GM21381 (cell line): ENCODE measurements at regions not wholly inside any gene's neighbourhood (a gene's known extent, or its start where the extent isn't known, plus 50 kb on each side); places are given as distances from the start of the nearest gene placed in this dataset.

Experiments
- ATAC-seq: cut with Tn5 transposase; IDR thresholded peaks from one replicate; pipeline ENCODE4 v1.9.1; 2021; ENCODE audit warnings: mild to moderate bottlenecking, moderate library complexity; ENCODE audit not compliant: unreplicated experiment

DNA sequence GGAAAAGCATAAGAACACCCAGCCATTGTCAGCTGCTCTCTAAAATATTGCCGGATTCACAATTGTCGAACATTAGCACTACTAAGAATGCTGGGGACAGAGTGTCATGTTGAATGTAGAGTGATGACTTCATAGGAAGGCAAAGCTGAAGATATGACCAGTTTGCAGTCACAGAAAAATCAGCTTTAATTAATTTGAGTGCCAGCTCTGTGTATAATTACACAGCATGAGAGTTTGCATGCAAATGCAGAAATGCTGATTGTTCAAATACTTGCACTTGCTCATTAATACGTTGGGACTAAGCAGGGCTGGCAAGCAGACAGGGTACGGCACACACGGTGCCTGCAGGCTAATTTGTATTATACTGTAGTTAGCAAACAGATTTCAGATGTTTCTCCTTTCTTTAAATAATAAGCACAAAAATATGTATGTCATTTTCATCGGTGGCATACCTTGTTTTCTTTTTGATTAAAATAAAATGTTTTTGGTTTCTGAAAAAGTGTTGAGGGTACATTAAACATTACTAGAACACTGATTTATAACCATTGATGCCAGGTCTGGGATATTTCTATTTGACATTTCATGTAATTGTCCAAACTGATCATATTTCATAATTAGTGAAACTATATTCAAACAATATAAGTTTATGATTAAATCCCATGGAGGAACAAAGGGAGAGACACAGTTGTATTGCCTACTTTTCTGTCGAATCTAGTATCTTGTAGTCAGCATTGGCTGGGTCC lies 99.8 kb upstream of the ADGRL2 start:
- ATAC-seq, result no peak

DNA sequence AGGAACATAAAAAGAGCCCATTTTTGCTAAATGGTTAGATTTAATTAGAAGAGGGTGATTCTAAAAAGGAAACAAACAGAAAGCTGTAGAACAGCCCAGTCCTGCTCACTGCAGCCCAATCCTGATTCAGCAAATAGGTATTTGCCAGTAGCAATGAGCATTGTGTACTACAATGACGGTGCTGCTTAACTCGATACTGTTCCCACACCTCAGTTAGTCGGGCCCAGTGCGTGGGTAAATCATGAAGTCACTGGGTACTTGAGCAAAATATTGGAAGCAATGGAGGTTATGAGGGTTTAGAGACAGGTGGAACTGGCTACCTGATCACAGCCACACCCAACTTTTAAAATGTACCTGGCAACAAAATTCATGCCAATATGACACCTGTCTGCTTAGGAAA lies 101.5 kb upstream of the ADGRL2 start:
- ATAC-seq, result no peak

DNA sequence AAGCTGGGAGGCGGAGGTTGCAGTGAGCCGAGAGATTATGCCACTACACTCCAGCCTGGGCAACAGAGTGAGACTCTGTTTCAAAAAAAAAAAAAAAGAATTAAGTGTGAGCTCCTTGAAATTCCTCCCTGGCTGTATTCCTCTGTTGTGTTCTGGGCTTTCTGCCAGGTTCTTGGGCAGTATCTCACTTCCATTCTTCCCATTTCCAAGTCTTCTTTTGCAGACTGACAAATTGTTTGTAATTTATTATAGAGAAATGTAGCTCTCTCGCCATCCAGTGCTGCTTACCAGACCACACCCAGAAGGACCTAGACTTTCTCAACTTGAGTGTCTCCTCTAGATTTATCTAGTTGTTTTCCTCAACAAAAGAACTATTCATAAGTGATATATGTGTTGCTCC lies 105.0 kb upstream of the ADGRL2 start:
- no peak for ATAC-seq

DNA sequence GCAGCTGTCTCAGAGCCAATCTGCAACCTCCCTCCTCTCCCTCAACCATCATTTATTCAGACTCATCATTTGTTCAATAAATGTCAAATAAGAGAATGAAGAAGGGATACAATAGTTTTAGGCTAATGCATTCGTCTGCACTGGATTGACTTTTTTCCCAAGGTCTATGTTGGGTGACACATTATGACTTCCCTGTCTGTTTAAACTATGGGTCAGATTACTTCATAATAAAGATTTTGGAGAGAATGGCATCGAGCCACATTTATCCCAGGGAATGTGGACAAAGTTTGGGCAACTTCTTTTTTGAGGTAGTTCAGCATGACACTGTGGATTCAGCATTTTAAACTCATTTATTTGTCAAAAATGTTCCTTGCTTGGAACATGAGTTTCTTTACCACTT lies 107.4 kb upstream of the ADGRL2 start:
- ATAC-seq, result no peak

DNA sequence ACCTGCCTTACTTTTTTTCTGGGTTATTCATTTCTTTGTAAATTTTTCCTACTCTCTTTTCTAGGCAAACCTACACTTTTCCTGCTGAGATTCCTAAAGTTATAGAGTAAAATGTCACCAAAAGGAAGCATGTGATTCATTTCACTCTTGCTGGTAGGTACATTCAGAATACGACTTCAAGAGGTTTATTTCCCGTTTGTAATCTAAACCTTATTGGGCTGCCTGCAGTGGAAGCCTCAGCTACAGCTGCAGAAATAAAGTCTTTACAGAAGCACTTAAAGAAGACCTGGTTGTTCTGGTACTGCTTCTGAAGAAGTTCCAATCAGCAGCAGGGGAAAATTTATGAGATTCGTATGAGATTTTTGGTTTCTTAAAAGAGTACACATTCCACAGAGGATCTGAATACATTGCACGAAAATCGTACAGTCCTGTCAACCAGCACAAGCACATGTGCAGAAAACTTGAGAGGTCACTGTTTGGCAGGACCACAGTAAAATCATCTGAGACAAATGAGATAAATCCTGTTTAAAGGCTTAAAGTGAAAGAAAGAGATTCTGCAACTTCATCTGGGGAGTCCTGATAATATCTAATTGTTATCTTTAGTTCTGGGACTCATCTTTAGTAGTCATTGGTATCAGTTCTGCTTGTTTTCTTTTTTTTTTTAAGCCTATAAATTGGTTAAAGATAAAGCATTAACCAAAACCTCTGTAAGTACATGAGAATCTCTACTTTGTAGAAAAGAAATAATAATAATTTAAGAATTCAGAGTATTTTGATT lies 109.9 kb upstream of the ADGRL2 start:
- ATAC-seq, result no peak

DNA sequence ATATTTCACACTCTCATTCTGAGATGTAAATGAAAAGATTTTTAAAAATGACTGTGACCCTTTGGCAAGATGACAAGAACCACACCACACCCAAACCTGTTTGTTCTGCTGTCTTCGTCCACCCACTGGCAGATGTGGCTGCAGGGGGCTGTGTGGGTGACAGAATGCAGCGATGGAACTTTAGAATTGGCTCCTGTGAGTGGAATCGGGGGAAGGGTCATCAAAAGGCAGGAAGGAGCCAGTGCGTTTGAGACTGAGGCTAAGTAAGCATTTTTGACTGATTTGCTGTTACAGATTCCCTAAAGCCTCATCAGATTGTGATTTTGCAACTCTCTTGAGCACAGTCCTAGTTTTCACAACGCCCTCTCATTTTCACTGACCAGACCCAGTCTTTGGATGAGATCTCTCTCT lies 111.2 kb upstream of the ADGRL2 start:
- ATAC-seq, result no peak

DNA sequence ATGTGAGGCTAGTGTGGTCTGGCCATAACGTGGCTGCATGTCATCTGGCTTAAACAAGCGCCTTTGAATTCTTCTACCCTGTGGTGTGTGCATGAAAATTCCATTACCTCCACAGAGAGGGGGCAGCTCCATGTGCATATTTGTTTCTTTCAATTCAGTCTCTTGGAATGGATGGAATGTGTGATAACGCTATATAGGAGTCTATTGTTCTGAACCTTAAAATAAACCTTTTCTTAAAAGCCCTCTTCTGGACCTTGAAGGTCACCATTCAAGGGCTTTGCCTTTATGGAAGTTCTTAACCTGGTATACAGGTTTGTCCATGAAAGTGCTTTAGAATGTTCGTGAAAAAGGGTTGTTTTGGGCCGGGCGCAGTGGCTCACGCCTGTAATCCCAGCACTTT lies 118.2 kb upstream of the ADGRL2 start:
- no peak for ATAC-seq

DNA sequence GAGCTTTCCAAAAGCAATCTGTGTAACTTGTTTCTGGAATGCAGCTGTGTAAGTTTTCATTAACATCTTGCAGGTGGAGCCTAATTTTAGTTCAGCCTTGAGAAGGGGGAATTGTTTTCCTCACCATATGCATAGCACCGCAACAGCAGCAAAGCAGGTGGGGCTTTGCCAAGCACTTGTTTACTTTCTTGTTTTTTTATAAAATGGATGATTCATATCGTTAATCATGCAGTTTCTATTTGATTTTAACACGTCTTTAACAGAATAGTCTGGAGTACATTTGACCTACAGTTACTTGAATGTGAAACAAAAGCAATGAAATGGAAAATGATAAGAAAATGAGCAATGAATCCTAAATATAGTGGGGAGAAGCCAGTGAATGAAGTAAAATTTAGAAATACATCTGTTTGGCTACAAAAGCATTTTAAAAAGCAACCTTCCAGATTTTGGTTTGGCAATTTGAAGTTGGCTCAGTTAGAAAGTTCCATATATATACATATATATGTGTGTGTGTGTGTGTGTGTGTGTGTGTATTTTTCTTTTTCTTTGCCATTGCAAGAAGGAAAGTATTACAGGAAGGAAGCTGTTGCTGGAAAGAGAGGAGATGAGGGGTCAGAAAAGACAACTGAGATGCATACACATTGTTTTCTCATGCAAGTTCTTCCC lies 119.0 kb upstream of the ADGRL2 start:
- ATAC-seq, result no peak

DNA sequence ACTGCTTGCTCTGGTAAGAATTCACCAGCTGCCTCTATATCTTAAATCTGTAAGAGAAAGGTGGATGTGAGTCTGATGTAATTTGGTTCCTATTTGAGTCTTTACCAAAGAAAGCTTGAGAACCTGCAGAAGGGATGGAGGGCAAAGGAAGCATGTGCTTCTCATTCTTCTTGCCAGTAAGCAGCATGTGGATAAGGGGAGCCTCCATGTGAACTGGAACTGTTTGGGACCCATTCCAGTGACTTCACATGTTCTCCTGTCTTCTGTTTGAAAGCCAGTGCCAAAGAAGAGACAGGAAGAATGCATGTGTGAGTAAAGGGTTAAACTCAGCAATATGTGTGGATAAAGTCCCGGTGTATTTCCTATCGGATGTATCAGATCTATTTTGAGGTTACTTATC lies 119.6 kb upstream of the ADGRL2 start:
- no peak for ATAC-seq

DNA sequence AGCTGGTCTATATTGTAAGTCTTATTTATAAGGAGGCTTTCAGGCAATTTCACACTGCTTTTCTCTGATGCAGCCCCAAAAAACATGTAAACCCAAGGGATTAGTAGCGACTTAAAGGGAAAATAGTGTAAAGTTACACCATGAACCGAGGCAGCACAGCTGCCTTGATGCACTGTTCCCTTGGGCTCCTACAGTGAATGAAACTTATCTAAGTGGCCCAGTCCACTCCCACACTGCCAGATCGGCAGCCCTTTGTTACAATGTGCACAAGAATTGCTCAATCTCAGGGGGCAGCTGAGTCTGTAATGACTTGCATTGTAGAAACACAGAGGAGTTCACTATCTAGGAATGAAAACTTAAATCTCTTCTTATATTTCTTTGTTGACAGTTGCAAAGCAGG lies 120.8 kb upstream of the ADGRL2 start:
- ATAC-seq, result no peak

DNA sequence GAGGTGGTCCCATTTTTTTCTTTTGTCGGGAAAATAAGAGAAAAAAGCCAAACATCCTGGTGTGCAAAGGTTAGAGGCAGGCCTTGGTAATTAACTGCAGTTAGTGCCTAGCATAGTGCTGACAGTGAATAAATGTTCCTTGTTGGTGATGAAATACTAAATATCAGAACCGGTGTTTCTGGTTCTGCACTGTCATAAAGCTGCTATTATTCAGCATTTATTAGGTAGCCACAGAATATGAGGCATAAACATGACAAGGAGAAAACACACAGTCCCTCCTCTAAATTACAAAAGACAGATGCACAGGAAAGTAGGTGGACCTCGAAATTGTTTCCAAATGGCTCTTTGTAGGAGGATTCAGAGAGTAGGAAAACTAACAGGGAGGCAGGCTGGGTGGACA lies 122.0 kb upstream of the ADGRL2 start:
- ATAC-seq, result no peak

DNA sequence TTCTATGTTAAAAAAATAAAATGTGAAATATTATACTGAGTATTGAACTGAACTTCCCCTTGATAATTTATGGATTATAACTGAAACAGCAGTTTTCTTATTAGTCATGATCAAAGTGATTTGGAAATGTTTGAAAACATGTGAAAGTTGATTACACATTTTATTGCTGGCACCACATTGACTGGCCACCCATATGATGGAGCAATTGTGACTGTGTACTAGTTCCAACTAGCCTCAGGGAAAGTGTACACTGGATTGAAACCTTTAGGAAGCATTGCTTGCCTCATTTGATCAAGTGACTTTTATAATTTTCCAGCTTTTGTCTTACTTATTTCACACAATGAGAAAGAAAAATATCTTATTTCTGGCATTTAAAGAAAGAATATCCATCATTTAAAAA lies 128.0 kb upstream of the ADGRL2 start:
- ATAC-seq, result no peak

DNA sequence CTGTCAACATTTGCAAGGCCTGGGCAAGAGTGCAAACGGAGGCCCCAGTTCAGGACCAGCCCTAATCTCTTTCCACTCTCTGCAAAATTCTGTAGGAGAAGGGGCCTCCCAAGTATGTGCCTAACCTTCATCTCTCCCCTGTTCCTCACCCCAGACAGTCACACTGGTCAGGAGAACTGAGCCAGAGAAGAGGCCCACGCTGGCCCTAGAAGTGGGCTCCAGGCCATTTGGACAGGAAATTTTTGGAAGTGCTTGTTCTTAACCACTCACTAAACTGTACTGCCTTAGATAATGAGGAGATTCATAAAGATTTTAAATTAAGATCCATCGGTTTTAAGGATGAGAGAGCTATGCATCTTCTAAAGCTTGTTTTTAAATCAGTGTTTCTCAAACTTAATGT lies 129.7 kb upstream of the ADGRL2 start:
- ATAC-seq, result no peak

DNA sequence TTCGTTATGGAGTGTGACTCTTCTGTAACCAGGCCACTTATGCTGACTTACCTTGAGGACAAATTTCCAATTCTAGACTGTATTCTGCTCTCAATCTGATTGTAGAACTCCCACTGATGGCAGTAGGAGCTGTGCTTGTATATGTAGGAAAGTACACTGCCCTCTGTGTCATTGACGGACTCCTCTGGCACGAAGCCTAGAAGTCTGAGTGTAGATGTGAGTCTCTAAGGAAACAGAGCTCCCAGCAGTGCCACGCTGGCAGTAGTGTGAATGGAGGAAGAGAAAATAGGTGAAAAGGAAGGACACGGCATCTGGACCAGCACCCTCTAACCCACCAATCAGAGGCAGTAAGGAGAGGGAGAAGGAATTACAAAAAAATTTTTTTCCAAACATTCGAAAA lies 130.4 kb upstream of the ADGRL2 start:
- no peak for ATAC-seq

DNA sequence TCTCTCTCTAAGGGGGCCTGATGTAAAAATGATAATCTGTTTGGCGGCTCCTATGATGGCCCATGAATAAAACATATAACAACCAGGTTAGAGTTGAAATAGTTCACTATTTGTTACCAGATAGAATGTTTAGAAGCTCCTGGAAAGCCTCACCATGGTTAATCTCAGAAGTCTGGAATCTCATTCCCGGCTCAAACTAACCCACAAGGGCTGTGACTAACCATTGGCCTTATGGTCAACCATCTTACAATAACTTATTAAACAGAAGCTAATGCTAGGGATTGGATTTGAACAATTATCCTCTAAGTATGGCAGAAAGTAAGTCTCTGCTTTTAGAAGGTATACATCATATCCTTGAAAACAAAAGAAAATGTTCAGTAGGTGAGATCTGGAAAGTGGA lies 134.1 kb upstream of the ADGRL2 start:
- ATAC-seq, result no peak

DNA sequence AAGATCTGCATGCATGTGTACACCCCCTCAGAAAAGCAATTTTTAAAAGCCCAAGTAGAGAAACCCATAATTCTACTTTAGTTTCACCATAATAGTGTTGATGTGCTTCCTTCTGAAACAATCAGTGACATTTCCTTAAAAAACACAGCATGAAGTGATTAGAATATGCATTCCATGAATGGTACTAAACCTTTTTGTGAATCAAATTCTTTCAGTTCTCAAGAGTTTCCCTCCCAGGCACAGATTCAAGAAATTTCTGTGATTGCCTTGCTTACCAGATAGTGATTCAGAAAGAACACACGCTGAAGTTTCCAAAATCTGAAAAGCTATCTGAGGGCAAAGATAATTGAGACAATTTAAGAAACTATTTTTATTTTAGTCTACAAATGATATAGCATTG lies 136.4 kb upstream of the ADGRL2 start:
- ATAC-seq, result no peak

DNA sequence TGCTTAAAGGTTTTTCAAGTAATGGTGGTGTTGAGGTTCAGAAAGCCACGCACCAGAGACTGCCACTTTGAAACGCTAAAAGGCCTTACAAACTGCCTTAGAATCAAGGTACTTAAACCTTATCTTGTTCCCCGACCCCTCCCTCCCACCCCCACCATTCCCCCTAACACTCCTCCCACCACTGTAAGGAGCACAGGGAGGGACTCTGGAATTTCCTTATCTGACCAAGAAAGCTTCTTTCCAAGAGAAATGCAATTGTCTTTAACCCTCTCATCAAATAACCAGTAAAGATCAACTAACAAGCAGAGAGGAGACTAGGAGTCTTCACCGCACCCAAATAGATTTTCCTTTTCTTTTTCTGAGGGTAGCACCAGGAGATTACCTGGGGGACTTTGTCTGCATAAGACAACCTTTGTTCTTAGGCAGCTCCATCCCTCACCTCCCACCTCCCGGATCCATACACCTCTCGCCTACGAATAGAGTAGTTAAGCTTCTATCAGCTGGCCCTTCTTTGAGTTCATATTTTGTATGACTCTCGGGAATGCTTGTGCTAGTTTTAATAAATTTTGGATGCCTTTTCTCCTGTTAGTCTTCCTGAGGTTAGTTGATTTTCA lies 137.7 kb upstream of the ADGRL2 start:
- ATAC-seq, result no peak

DNA sequence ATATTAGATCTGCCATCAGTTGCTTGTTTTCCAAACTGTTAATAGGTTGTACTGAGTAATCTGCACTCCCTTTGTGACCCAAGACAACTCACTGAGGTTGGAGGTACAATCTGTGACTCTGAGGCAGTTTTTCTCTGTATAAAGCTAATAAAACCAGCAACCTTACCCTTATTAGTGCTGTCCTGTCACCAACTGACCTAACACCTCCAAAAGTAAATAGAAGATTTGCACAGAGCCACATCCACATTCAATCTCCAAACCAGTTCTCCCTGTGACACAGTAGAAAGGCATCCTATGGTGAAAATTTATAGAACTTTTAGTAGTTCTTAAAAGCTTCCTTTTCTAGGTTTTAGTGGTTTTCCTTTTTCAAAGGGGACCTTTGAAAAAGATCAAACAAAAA lies 140.4 kb upstream of the ADGRL2 start:
- ATAC-seq, result no peak

DNA sequence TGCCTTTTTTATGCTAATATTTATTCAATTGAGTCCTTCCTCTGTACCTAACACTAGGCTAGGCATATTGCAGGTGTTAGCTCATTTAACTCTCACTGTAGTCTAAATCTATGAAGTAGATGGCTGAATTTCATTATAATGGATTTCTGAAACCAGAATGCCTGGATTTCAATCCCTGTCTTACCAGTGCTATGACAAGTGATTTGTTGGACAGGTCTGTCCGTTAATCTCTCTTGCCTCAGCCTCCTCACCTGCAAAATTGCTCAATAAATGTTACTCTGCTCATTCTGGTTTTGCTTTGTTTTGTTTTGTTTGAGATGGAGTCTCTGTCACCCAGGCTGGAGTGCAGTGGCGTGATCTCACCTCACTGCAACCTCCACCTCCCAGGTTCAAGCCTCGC lies 146.1 kb upstream of the ADGRL2 start:
- no peak for ATAC-seq

DNA sequence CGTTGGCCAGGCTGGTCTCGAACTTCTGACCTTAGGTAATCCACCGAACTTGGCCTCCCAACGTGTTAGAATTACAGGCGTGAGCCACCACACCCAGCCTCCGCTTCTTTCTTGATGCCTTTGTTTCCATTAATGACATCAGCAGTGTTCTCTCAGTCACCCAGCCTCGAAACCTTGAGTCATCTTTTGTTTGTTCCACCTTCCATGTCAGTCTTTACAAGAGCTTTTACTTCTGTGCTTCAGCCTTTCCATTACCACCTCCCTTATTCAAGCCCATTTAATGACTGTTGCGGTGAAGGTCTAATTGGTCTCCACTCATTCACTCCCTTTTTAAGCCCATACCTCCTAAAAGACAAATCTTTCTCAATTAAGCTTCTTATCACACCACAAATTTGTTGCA lies 146.6 kb upstream of the ADGRL2 start:
- no peak for ATAC-seq

DNA sequence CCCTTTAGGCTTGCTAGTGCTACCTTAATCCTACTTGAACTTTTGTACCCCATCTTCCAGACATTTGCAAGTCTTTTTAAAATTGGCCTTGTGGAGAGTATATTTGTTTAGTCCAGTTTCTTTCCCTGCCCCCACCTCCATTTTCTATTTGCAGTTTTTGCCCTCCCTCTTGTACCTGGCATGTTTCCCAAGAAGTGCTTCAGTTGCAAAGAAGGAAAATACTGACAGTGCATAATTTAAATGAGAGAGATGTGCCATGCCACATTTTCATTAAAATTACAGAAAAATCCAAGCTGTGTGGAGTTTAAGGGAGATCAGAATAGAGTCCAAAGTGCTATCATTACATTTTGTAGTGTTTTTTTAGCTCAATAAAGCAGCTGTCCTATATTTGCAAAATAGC lies 150.0 kb upstream of the ADGRL2 start:
- ATAC-seq, result no peak

DNA sequence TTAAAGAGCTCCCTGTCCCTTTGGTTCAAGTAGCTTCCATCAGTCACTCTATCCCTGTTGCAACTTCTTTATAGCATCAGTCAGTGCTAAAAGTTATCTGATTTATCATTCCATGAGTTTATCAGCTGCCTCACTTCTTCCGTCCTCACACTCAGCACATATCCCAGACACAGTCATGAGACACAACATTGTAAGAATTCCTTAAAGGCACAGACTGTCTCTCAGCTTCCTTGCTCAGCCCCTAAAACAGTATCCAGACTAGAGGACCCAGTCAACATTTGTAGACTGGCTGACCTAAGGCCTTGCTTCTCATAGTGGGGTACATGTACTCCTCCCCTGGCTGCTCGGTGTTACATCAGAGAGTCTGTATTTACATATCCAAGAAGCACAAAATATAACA lies 164.9 kb upstream of the ADGRL2 start:
- no peak for ATAC-seq
